ENCODE measurements at regions not wholly inside any gene's neighbourhood (a gene's known extent, or its start where the extent isn't known, plus 50 kb on each side); places are given as distances from the start of the nearest gene placed in this dataset.

DNA sequence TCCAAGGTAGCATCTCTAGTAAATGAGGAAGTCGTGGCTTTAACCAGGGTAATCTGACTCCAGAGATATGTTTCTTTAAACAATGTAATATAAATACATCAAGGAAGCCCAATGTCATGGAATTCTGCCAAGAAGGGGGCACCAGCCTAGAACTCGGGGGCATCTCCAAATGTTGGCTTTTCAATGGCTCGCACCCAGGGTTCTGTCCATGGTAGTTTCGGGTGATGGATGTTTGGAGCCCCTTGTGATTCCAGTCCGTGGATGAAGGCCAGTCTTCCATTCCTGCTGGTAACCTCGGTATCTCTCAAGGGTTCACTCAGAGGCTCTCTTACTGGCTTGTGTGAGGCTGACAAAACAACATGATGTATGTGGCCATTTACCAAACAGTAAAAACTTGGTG, 91.7 kb upstream of the SPHKAP start:
- Histone ChIP-seq H3K4me3 (ENCODE audit: low read depth, low read length) (no peak overlapping the region), H3K27me3 (ENCODE audit: control insufficient read depth, insufficient read depth, low read length) (no peaks in the 10 kb centered on the region), H3K36me3 (ENCODE audit: control insufficient read depth, insufficient read depth, low read length) (no peaks in the 10 kb centered on the region)
- TF ChIP-seq CTCF (IDR thresholded peaks at IDR 0.05; ENCODE audit: insufficient read depth, low read length, poor library complexity, severe bottlenecking), result no peak
- no peak for DNase-seq (ENCODE audit: low read depth)

DNA sequence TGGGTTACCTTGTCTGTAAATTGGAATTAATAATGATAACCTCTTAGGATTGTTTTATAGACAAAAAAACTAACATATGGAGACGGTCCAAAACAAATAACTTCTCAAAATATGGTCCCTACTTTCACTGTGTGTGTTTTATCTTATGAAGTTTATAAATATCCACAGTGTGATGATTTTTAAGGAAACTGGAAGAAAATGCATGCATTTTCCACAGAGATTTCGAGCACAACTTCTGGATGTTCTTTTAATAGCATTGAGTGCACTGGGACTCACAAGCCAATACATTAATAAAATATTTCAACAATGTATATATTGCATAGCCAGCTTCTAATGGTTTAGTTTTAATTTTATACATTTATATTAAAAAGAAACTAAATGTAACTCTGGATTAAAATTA, 87.9 kb upstream of the SPHKAP start:
- Histone ChIP-seq H3K36me3 (ENCODE audit: control insufficient read depth, insufficient read depth, low read length) (no peaks in the 10 kb centered on the region), H3K27me3 (ENCODE audit: control insufficient read depth, insufficient read depth, low read length) (no peaks in the 10 kb centered on the region), H3K4me3 (ENCODE audit: low read depth, low read length) (no peak overlapping the region)
- TF ChIP-seq CTCF (IDR thresholded peaks at IDR 0.05; ENCODE audit: insufficient read depth, low read length, poor library complexity, severe bottlenecking), result no peak
- DNase-seq (ENCODE audit: low read depth), result no peak

DNA sequence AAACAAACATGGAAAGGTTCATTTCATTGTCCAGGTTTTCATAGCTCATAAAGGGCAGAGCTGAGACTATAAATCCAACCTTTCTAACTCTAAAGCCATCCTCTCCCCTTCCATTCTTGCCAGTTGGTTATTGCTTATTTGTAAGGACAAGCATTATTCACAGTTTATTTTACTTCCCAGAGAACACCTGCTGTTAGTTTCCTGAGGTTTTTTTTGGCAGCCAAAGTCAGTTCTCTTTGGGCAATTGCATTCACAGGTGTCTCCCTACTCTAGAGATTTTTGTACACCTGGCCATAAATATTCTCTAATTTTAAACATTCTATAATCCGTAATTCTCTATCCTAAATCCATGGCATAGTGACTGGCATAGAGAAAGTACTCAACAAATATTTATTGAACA, 87.3 kb upstream of the SPHKAP start:
- no peak overlapping the region for H3K4me3 ChIP-seq (ENCODE audit: low read depth, low read length)
- TF ChIP-seq CTCF (IDR thresholded peaks at IDR 0.05; ENCODE audit: insufficient read depth, low read length, poor library complexity, severe bottlenecking), result no peak
- no peaks in the 10 kb centered on the region for H3K36me3 ChIP-seq (ENCODE audit: control insufficient read depth, insufficient read depth, low read length)
- H3K27me3 ChIP-seq (ENCODE audit: control insufficient read depth, insufficient read depth, low read length), result no peaks in the 10 kb centered on the region
- DNase-seq (ENCODE audit: low read depth), result no peak

GRCh38 chr2:228268301-228268700, 86.8 kb upstream of the SPHKAP start:
- TF ChIP-seq CTCF (IDR thresholded peaks at IDR 0.05; ENCODE audit: insufficient read depth, low read length, poor library complexity, severe bottlenecking), result no peak
- no peak for DNase-seq (ENCODE audit: low read depth)
- H3K27me3 ChIP-seq (ENCODE audit: control insufficient read depth, insufficient read depth, low read length), result no peaks in the 10 kb centered on the region

GRCh38 chr2:228263156-228263555, 81.7 kb upstream of the SPHKAP start:
- H3K27me3 ChIP-seq (ENCODE audit: control insufficient read depth, insufficient read depth, low read length), result no peaks in the 10 kb centered on the region
- H3K4me3 ChIP-seq (ENCODE audit: low read depth, low read length), result no peak overlapping the region
- no peaks in the 10 kb centered on the region for H3K36me3 ChIP-seq (ENCODE audit: control insufficient read depth, insufficient read depth, low read length)
- DNase-seq (ENCODE audit: low read depth), result no peak
- no peak for TF ChIP-seq CTCF (IDR thresholded peaks at IDR 0.05; ENCODE audit: insufficient read depth, low read length, poor library complexity, severe bottlenecking)

More at GRCh38 chr2:228268301-228268700, 86.8 kb upstream of the SPHKAP start:
- Histone ChIP-seq H3K36me3 (ENCODE audit: control insufficient read depth, insufficient read depth, low read length) (no peaks in the 10 kb centered on the region), H3K4me3 (ENCODE audit: low read depth, low read length) (no peak overlapping the region)

- H3K27me3 ChIP-seq (ENCODE audit: control insufficient read depth, insufficient read depth, low read length), result no peaks in the 10 kb centered on the region
- DNase-seq (ENCODE audit: low read depth), result no peak
- H3K4me3 ChIP-seq (ENCODE audit: low read depth, low read length), result no peak overlapping the region
- no peaks in the 10 kb centered on the region for H3K36me3 ChIP-seq (ENCODE audit: control insufficient read depth, insufficient read depth, low read length)
- TF ChIP-seq CTCF (IDR thresholded peaks at IDR 0.05; ENCODE audit: insufficient read depth, low read length, poor library complexity, severe bottlenecking), result no peak
Observed at GRCh38 chr2:228261546-228261945, 80.1 kb upstream of the SPHKAP start.
